Activated CD4-positive, alpha-beta T cell treated with anti-CD3 and anti-CD28 coated beads, Interleukin-10, Interleukin-2, amounts not matched to agents 100 ng/mL and 50 ng/mL, durations not matched to agents 16 hours and 8 hours (primary cell): ENCODE measurements at regions not wholly inside any gene's neighbourhood (a gene's known extent, or its start where the extent isn't known, plus 50 kb on each side); places are given as distances from the start of the nearest gene placed in this dataset.

Source experiments
- DNase-seq: peaks from one replicate; pipeline ENCODE4 v3.0.0-alpha.2; 2020

DNA sequence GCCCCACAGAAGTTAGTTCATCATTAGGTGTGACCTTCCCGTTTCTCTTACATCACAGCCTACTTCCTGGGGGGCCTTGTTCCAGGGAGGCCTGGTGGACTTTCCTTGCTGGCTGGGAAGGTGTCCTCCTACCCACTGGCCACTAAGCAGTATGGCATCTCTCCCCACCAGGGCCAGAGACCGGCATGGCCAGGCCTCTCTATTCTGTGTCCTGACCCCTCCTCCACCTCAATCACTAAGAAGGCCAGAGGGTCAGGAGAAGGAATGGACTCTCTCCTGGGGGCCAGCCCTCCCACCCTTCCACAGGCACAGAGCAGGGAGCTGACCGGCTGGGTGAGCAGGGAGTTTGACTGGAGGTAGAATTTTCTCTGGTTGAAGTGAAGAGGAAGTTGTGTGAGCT is 81.9 kb downstream of the PJA1 start:
- DNase-seq = no peak

- DNase-seq = no peak
These were observed 82.5 kb downstream of the PJA1 start for GRCh38 chrX:69082753-69083150.

DNA sequence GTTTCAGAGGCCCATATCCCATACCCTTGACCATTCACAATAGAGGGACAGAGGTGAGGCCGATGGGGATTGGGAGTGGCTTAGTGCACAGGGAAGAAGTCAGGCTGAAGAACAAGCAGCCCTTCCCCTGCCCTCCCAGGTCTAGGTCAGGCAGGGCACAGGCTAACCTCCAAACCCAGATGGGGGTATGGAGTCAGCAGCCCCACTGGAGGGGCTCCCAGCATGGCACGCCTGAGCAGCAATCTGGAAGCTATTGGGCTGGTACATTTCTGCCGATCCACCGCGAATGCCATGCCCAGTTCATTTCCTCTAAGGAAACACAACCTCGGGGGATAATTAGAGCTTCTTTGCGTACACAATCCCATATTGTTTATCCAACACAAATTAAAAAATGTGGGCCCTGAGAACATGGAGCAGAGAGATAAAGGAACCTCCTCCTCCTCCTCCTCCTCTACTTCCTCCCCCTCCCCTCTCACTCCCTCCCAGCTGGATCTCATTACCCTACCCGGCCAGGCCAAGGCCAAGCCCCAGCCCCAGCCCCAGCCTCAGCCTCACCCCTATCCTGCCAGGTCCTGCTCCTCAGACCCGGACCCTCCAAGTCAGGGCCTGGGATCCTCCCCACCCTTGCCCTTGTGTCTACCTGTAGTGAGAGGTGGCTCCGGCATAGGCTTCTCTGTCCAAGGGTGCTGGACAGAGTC is 83.0 kb downstream of the PJA1 start:
- no peak for DNase-seq

- DNase-seq = no peak
These were observed 84.3 kb downstream of the PJA1 start for GRCh38 chrX:69080855-69081465.

GRCh38 chrX:69079268-69079667 is 86.0 kb downstream of the PJA1 start:
- DNase-seq = no peak

DNA sequence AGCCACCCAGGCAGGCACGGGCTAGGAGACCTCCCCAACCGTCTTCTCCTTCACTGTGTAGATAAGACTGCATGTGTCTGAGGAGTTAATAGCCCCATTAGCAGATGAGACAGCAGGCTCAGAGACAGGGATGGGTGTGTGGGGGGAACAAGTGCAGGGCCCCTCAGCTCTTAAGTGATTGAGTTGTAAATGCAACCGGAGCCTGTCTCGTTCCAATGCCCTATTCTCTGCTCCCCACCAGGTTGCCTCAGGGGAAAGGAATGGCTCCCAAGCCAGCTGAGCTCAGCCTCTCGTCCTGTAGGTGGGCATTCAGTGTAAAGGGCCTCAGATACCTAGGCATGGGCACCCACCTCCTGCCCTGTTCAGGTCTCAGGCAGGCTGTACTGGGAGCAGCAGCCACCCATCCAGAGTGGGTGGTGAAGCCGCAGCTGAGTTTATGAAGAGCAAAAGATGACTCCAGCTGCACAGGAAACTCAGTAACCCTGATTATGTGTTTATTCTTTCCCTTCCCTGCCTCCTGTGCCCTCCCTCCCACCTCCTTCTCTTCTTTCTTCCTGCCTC is 87.3 kb downstream of the PJA1 start:
- DNase-seq = no peak

- no peak for DNase-seq
These were observed 89.2 kb downstream of the PJA1 start for GRCh38 chrX:69076088-69076487.

DNA sequence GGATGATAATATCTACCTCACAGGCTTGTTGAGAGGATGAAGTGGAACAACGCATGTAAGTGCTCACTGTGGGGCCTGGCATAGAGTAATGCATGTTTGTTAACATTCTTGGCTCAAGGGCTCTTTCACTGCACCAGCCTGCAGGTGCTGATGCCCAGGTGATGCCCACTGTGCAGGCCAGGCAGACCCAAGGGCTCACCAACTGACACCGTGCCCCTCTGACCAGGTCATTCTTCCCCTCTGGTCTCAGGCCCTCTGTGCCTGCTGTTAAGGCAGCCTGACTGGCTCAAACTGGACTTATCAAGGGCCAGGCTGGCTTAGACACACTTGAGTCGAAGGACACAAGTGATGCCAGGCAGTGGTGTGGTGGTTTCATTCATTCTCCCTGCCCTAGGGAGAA is 90.5 kb downstream of the PJA1 start:
- no peak for DNase-seq

DNA sequence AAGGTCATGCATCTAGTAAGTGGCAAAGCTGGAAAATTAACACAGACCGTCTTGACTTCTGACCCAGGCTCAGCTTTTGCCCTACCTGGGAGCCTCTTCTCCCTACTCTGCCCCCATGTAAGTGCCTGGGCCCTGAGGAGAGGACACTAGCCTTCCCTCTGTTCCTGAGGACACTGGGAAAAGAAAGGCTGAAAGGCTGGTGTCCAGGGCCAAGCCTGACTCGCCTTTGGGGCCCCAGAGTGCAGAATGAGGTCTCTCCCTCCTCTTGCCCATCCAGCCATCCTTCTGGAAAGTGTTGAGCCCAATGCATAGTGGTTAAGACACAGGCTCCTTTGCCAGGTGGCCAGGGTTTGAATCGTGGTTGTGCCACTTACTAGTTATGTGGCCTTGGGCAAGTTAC is 91.5 kb downstream of the PJA1 start:
- DNase-seq = no peak

- DNase-seq = no peak
These were observed 92.0 kb downstream of the PJA1 start for GRCh38 chrX:69073241-69073640.

GRCh38 chrX:69072486-69073006 is 92.7 kb downstream of the PJA1 start:
- DNase-seq = no peak

GRCh38 chrX:69070949-69071650 is 94.2 kb downstream of the PJA1 start:
- DNase-seq = no peak

- no peak for DNase-seq
These were observed 95.4 kb downstream of the PJA1 start for GRCh38 chrX:69069876-69070275.

- no peak for DNase-seq
These were observed 96.2 kb downstream of the PJA1 start for GRCh38 chrX:69069086-69069445.

- DNase-seq = no peak
These were observed 96.8 kb downstream of the PJA1 start for GRCh38 chrX:69068301-69069085.

DNA sequence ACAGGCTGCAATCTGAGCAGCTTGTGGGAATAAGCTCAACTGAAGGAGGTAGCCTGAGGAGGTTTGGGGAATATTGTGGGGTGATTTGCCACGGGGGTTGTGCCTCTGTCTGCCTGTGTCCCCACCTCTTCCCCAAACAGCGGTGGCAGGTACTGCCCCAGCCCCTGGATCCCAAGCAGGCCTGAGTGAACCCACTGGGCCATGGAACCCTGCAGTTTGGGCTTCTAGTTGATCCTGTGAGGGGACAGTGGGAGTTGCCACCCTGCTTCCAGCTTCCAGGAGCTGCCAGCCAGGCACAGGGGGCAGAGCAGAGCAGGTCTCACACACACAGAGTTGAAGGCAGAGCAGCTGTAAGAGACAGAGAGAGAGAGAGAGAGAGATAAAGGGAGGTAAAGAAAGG is 97.4 kb downstream of the PJA1 start:
- no peak for DNase-seq

- no peak for DNase-seq
These were observed 98.2 kb downstream of the PJA1 start for GRCh38 chrX:69066966-69067525.

GRCh38 chrX:69066021-69066757 is 99.1 kb downstream of the PJA1 start:
- DNase-seq = no peak

GRCh38 chrX:69065451-69065850 is 99.8 kb downstream of the PJA1 start:
- DNase-seq = no peak

- no peak for DNase-seq
These were observed 101.8 kb downstream of the PJA1 start for GRCh38 chrX:69063486-69063885.

DNA sequence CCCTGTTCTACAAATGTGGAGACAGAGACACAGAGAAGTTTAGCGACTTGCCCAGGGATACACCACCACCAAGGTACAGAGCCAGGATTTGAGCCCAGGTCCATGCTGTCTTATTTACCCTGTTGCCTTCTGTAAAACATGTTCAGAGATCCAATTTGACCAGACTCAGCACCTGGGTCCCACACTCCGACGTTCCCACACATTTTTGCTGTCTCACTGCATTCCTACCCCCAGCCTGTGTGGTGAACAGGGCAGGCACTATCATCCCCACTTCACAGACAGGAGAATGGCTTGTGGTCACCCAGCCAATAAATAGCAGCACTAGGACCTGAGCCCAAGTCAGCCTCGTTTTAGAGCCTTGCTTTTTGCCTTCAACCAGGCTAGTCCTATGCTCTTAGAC is 102.8 kb downstream of the PJA1 start:
- no peak for DNase-seq
